ENCODE measurements at regions not wholly inside any gene's neighbourhood (a gene's known extent, or its start where the extent isn't known, plus 50 kb on each side); places are given as distances from the start of the nearest gene placed in this dataset.

DNA sequence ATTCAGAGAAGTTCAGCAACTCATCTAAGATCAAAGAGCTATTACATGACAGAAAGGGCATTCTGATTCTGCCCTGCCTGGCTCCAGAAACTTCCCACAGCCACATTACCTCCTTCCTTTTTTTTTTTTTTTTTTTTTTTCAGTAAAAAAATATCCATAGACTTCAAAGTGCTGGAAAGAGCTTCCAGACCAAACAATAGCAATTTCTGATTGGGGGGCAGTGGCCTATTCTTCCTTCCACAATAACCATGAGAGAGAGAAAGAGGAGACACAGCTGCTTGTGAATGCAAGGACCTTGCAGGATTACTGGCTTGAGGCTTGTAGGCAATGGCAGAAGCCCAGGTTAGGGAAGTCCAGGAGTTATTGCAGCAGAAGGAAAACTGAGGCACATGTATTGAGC lies 151.0 kb upstream of the TOX3 start:
- no peak for TF ChIP-seq CTCF (IDR thresholded peaks at IDR 0.05; ENCODE audit: low read depth, low read length)
- DNase-seq (ENCODE audit: extremely low read depth, low read depth): no peak

DNA sequence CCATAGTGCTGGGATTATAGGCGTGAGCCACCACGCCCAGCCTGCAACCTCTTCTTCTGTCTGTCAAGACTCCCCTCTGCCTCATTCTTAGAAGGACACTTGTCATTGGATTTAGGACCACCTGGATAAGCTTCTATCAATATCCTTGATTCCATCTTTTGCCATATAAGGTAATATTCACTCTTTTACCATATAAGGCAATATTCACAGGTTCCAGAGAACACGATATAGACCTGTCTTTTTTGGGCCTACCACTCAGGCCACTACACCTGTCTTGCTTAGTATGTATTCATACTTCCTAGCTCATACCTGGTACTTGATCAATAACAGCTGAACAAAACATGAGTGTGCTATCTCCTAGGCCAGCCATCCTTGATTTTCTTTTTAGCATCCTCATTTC lies 149.2 kb upstream of the TOX3 start:
- DNase-seq (ENCODE audit: extremely low read depth, low read depth): no peak

DNA sequence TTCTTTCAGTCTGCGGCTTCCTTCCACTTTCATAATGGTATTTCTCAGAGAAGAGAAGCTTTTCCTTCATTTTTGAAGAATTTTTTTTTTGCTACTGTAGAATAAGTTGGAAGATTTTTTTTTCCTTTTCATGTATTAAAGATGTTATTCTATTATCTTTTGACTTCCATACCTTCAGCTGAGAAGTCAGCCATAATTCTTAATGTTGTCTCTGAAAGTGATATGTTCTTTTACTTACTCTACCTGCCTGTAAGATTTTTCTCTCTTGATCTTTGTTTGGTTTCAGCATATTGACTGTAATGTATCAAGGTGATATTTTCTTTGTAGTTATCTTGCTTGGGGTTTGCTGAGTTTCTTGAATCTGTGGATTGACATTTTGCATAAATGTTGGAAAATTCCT lies 143.5 kb upstream of the TOX3 start:
- no peak for TF ChIP-seq CTCF (IDR thresholded peaks at IDR 0.05; ENCODE audit: low read depth, low read length)
- no peak for DNase-seq (ENCODE audit: extremely low read depth, low read depth)

More for the DNA sequence above, 149.2 kb upstream of the TOX3 start:
- no peak for TF ChIP-seq CTCF (IDR thresholded peaks at IDR 0.05; ENCODE audit: low read depth, low read length)

GRCh38 chr16:52680993-52681392 lies 134.1 kb upstream of the TOX3 start:
- no peak for TF ChIP-seq CTCF (IDR thresholded peaks at IDR 0.05; ENCODE audit: low read depth, low read length)
- DNase-seq (ENCODE audit: extremely low read depth, low read depth): no peak

DNA sequence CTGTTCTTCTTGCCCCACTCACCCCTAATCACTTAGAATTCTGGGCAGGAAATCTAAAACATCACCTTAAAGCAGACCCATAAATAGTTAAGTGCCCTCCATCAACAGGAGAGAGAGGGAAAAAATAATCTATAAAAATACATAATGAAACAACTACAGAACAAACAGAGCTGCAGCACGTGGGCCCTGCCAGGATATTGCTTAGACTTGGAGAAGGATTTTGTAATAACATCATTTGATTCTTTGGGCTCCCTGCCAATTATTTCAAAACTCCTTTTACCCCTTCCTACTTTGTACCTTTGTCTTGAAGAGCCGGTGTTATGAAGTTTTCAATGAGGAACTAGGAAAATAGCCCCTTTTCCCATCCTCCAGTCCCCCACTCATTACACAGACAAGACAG lies 130.6 kb upstream of the TOX3 start:
- no peak for TF ChIP-seq CTCF (IDR thresholded peaks at IDR 0.05; ENCODE audit: low read depth, low read length)
- DNase-seq (ENCODE audit: extremely low read depth, low read depth): no peak

- no peak for TF ChIP-seq CTCF (IDR thresholded peaks at IDR 0.05; ENCODE audit: low read depth, low read length)
Observed at GRCh38 chr16:52676959-52677358, 130.0 kb upstream of the TOX3 start.

GRCh38 chr16:52671590-52671989 lies 124.6 kb upstream of the TOX3 start:
- no peak for DNase-seq (ENCODE audit: extremely low read depth, low read depth)
- TF ChIP-seq CTCF (IDR thresholded peaks at IDR 0.05; ENCODE audit: low read depth, low read length): no peak

More at GRCh38 chr16:52676959-52677358, 130.0 kb upstream of the TOX3 start:
- DNase-seq (ENCODE audit: extremely low read depth, low read depth): no peak

Data from AG09319 (cell line).